Activated B cell treated with CpG ODN at 0.5 μM for 24 hours (primary cell): ENCODE measurements at regions not wholly inside any gene's neighbourhood (a gene's known extent, or its start where the extent isn't known, plus 50 kb on each side); places are given as distances from the start of the nearest gene placed in this dataset.
"Not testable (repeated sequence)": the region's sequence is repeated elsewhere in the genome, so short reads cannot be mapped to it uniquely, and the experiment has no call there.

ENCODE experiments used
- ATAC-seq: fragments of 200-7000 bp; cut with Tn5 transposase; one replicate; pipeline ENCODE4 v1.10.0; 2021; ENCODE audit warnings: low read depth, mild to moderate bottlenecking, moderate library complexity
- CTCF ChIA-PET: fragments of 350-600 bp; sonication (Branson Sonifier 250); formaldehyde crosslinking; loops from one replicate; lab custom pipeline; 2021; ENCODE audit warnings: antibody characterized with exemption; lab: Charles Lee
- POLR2A ChIA-PET: fragments of 350-600 bp; sonication (Branson Sonifier 250); formaldehyde crosslinking; loops from one replicate; lab custom pipeline; 2021; ENCODE audit warnings: antibody characterized with exemption; lab: Charles Lee
- DNase-seq: peaks from one replicate; pipeline ENCODE4 v3.0.0; 2022
- H3K27ac Mint-ChIP-seq: one replicate; pipeline ENCODE4 v1.8.0; 2020; ENCODE audit warnings: mixed read lengths
- H3K27me3 Mint-ChIP-seq: one replicate; pipeline ENCODE4 v1.8.0; 2021; ENCODE audit warnings: mixed read lengths
- H3K36me3 Mint-ChIP-seq: one replicate; pipeline ENCODE4 v1.8.0; 2021; ENCODE audit warnings: low read depth, mixed read lengths
- H3K4me1 Mint-ChIP-seq: one replicate; pipeline ENCODE4 v1.8.0; 2021; ENCODE audit warnings: mixed read lengths
- H3K4me3 Mint-ChIP-seq: one replicate; pipeline ENCODE4 v1.8.0; 2020; ENCODE audit warnings: mild to moderate bottlenecking, mixed read lengths
- H3K9me3 Mint-ChIP-seq: one replicate; pipeline ENCODE4 v1.8.0; 2020; ENCODE audit warnings: mixed read lengths
- intact Hi-C: fragments of 100-400 bp; cut with micrococcal nuclease; formaldehyde crosslinking; loops from one replicate; pipeline ENCODE4 v1.15.1; 2024
- TF ChIP-seq, protein P1 (sequence below): fragments of 200-600 bp; IDR thresholded peaks from one replicate; pipeline ENCODE4 v1.8.0; 2022; ENCODE audit warnings: antibody characterized with exemption, mild to moderate bottlenecking

DNA sequence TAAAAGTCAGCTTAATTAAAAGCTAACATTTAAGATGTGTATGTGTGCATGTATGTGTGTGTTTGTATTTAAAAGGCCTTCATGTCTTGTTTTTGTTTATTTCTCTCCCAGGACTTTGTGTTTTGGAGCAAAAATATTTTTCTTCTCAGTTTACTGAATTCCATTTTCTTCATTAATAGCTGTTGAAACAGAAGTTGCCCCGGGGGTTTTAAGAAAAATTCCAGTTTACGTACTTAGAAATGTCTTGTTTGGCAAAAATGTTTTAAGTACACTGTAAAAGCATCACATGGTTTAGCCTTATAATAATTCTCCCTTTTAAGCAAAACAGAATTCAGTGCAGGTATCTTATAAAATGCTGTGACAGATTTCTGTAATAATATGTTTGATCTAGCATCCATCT is 1233.0 kb upstream of the NRXN1 start:
- H3K27me3 Mint-ChIP-seq: no peaks in the 10 kb centered on the region
- intact Hi-C loops: no loop called here
- no peak overlapping the region for H3K4me3 Mint-ChIP-seq
- no peaks in the 10 kb centered on the region for H3K36me3 Mint-ChIP-seq
- peaks cover 3% of the 10 kb centered on the region for H3K9me3 Mint-ChIP-seq
- POLR2A ChIA-PET: no interaction called here
- TF ChIP-seq, protein P1, sequence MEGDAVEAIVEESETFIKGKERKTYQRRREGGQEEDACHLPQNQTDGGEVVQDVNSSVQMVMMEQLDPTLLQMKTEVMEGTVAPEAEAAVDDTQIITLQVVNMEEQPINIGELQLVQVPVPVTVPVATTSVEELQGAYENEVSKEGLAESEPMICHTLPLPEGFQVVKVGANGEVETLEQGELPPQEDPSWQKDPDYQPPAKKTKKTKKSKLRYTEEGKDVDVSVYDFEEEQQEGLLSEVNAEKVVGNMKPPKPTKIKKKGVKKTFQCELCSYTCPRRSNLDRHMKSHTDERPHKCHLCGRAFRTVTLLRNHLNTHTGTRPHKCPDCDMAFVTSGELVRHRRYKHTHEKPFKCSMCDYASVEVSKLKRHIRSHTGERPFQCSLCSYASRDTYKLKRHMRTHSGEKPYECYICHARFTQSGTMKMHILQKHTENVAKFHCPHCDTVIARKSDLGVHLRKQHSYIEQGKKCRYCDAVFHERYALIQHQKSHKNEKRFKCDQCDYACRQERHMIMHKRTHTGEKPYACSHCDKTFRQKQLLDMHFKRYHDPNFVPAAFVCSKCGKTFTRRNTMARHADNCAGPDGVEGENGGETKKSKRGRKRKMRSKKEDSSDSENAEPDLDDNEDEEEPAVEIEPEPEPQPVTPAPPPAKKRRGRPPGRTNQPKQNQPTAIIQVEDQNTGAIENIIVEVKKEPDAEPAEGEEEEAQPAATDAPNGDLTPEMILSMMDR: no peak
- H3K4me1 Mint-ChIP-seq: no peaks in the 10 kb centered on the region
- H3K27ac Mint-ChIP-seq: no peak overlapping the region
- DNase-seq (no peak), ATAC-seq (no peak)
- CTCF ChIA-PET: no interaction called here

DNA sequence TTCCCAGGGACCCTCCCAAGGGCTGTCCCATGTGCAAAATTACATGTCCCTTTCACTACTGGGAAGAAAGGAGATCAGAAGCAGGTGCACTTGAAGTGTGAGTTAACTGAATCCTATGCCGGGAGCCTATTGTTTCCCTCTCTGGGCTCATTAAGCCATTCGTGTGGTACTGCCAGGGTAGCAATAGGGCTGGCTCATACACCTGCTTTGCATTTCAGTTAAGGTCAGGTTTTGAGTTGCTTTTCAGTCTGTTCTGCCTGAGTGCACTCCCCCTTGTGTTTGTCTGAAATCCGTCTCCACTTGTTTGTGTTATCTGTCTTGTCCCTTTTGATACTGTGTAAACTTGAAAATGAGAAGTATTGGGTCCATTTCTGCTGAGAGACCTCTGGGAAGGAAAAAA is 1232.6 kb upstream of the NRXN1 start:
- ChIA-PET POLR2A (no interaction called here), CTCF (no interaction called here)
- no peak overlapping the region for H3K4me3 Mint-ChIP-seq
- no peak overlapping the region for H3K27ac Mint-ChIP-seq
- DNase-seq: no peak
- no peaks in the 10 kb centered on the region for H3K4me1 Mint-ChIP-seq
- no peaks in the 10 kb centered on the region for H3K27me3 Mint-ChIP-seq
- ATAC-seq: no peak
- intact Hi-C loops: no loop called here
- peaks cover 3% of the 10 kb centered on the region for H3K9me3 Mint-ChIP-seq
- TF ChIP-seq, protein P1: no peak
- no peaks in the 10 kb centered on the region for H3K36me3 Mint-ChIP-seq

DNA sequence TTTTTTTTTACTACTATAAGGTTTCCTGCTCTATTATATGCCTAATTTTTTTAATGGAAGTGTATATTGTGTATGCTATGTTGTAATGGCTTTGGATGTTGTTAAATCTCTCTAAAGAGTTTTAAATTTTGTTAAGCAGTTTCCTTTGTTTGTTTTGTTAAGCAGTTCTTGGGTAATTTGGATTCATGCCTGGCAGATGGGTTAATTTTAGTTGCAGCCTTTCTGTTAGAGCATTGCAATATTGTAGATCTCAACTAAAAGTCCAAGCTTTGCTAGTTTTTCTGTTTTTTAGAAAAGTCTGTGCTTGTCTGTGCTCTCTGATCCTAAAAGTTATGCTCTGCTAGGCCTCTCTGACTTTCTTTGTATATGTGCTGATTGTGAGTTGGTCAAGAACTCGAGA is 1229.0 kb upstream of the NRXN1 start:
- TF ChIP-seq, protein P1: no peak
- CTCF ChIA-PET: no interaction called here
- H3K27me3 Mint-ChIP-seq: no peaks in the 10 kb centered on the region
- no peak for DNase-seq
- H3K9me3 Mint-ChIP-seq: no peaks in the 10 kb centered on the region
- H3K4me3 Mint-ChIP-seq: no peak overlapping the region
- ATAC-seq: no peak
- no peaks in the 10 kb centered on the region for H3K36me3 Mint-ChIP-seq
- POLR2A ChIA-PET: no interaction called here
- no peaks in the 10 kb centered on the region for H3K4me1 Mint-ChIP-seq
- intact Hi-C loops: no loop called here
- no peak overlapping the region for H3K27ac Mint-ChIP-seq

DNA sequence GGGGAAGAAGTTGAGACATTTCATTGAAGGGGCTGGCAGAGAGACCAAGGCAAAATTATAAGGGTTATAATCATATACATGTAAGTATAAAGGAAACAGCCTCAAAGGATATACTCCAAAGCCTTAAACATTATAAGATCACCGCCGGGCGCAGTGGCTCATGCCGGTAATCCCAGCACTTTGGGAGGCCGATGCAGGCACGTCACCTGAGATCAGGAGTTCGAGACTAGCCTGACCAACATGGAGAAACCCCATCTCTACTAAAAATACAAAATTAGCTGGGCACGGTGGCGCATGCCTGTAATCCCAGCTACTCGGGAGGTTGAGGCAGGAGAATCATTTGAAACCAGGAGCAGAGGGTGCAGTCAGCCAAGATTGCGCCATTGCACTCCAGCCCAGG is 1227.0 kb upstream of the NRXN1 start:
- ATAC-seq, H3K27me3 Mint-ChIP-seq, intact Hi-C loops, H3K36me3 Mint-ChIP-seq, CTCF ChIA-PET, H3K4me1 Mint-ChIP-seq, H3K9me3 Mint-ChIP-seq, DNase-seq, POLR2A ChIA-PET, H3K27ac Mint-ChIP-seq, H3K4me3 Mint-ChIP-seq: not testable (repeated sequence)

DNA sequence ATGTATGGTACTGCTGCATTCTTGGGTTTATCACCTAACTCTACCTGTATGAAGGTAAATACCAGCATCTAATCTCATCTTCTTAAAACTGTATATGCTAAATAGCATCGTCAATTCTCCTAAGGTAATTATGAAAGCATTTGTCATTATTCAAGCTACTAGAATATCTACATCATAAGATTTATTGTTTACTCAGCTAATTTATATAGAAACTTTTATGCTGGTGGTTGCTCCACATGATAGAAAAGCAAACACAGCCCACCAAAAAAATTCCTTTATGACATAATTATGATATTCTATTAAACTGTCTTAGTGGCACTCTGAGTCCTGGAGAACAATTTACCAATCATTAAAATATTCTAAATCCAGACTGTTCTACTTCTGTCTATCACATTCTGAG is 1226.1 kb upstream of the NRXN1 start:
- Mint-ChIP-seq H3K9me3 (peaks cover 3% of the 10 kb centered on the region), H3K27me3 (no peaks in the 10 kb centered on the region), H3K4me3 (no peak overlapping the region), H3K27ac (no peak overlapping the region), H3K4me1 (no peaks in the 10 kb centered on the region), H3K36me3 (no peaks in the 10 kb centered on the region)
- ChIA-PET POLR2A (no interaction called here), CTCF (no interaction called here)
- TF ChIP-seq, protein P1: no peak
- DNase-seq (no peak), ATAC-seq (no peak)
- intact Hi-C loops: no loop called here

DNA sequence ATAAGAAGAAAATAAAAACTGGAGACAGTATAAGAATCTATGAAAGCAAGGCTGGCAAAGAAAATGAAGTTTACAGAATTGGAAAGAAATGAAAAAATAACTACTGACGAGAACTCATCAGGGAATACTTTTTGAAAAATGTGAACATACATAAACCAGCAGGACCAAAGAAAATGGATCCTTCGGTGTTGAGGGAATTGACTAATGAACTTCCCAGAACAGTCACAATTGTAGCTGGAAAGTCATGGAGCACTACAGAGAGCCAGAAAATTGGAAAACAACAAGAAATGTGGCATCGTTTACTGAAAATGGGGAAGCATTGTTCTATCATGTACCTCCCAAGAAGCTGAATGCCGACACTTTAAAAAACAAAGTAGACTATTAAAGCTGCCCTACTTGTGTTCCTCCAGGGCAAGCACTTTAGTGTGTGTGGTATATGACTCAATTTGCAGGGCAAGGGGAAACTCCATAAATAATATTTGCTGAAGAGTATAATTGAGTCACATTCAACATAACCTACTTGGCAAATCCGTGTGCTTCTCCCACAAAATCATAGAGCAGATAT is 1221.6 kb upstream of the NRXN1 start:
- no peak overlapping the region for H3K4me3 Mint-ChIP-seq
- H3K36me3 Mint-ChIP-seq: no peaks in the 10 kb centered on the region
- H3K9me3 Mint-ChIP-seq: peaks cover 3% of the 10 kb centered on the region
- ChIA-PET CTCF (no interaction called here), POLR2A (no interaction called here)
- TF ChIP-seq, protein P1: no peak
- ATAC-seq (no peak), DNase-seq (no peak)
- intact Hi-C loops: no loop called here
- H3K27ac Mint-ChIP-seq: no peak overlapping the region
- no peaks in the 10 kb centered on the region for H3K4me1 Mint-ChIP-seq
- no peaks in the 10 kb centered on the region for H3K27me3 Mint-ChIP-seq
